GM12865 (cell line): ENCODE measurements at regions not wholly inside any gene's neighbourhood (a gene's known extent, or its start where the extent isn't known, plus 50 kb on each side); places are given as distances from the start of the nearest gene placed in this dataset.

Source experiments
- DNase-seq: peaks from one replicate; pipeline ENCODE4 v3.0.0; 2010; ENCODE audit warnings: low read depth
- H3K4me3 ChIP-seq: 2 replicates; pipeline ENCODE4 v1.5.1; 2011; ENCODE audit warnings: mild to moderate bottlenecking, low read depth, low read length, control low read depth
- CTCF ChIP-seq: IDR thresholded peaks from 2 replicates; pipeline ENCODE4 v1.5.1; 2011; ENCODE audit warnings: low read length, control low read depth, low read depth, inconsistent platforms; ENCODE audit not compliant: insufficient read depth; ENCODE audit errors: missing control alignments

- no peak for TF ChIP-seq CTCF
- DNase-seq = no peak
- H3K4me3 ChIP-seq = no peak overlapping the region
Measured at GRCh38 chr18:40529478-40529877, 1425.6 kb upstream of the PIK3C3 start.

DNA sequence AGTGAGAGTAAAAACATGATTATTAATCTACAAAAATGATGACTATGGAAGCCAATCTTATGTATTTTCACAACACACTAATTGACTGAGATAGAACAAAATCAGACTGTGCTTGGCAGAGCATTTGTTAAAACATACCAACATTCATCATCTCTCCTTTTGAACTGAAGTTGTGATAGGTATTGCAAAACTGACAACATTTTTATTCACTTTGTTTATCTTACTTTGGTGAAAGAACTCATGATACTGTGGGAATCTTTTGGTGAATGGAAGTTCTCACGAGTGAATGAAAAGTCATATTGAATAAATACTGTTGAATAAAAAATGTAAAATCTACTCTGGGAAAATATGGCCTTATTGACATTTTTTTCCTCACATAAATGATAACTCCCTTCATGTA lies 1430.2 kb upstream of the PIK3C3 start:
- no peak for DNase-seq
- no peak overlapping the region for H3K4me3 ChIP-seq
- no peak for TF ChIP-seq CTCF

DNA sequence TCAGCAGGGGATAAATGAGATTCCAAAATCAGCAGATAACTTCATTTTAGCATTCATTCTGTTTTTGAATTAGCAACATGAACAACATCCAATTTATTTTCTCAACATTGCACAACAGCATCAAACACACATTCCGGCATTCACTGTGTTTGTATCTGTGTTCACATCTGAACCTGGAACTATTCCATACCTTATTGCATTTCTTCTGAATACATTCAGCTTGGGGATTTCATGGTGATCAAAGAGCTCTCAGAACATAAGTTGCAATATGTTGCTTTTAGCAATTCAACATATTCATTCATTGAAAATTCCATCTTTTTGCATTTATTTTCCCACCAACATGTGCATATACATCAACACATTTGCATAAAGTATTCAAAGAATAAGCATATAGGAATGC lies 1431.7 kb upstream of the PIK3C3 start:
- TF ChIP-seq CTCF = no peak
- no peak overlapping the region for H3K4me3 ChIP-seq
- DNase-seq = no peak

DNA sequence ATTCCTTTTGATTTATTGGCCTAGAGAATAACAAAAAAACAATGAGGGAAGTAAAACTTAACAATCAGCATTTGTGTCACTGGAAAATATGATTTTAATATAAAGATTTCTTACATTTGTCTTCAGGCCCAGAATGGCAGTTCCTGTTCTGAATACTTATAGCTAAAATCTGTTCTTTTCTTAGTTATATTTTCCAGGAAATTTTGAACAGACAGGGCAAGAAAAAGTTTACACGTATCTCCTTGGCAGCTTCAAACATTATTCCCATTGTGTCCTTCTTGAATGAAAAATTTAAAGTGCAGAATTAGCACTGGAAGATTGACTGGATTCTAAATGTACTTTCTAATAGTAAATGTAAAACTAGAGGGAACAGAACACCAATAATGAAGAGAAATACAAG lies 1454.0 kb upstream of the PIK3C3 start:
- TF ChIP-seq CTCF = no peak

GRCh38 chr18:40494603-40495002 lies 1460.4 kb upstream of the PIK3C3 start:
- no peak for DNase-seq
- no peak for TF ChIP-seq CTCF
- H3K4me3 ChIP-seq = no peak overlapping the region

More for the DNA sequence above, 1454.0 kb upstream of the PIK3C3 start:
- DNase-seq = no peak
- H3K4me3 ChIP-seq = no peak overlapping the region

DNA sequence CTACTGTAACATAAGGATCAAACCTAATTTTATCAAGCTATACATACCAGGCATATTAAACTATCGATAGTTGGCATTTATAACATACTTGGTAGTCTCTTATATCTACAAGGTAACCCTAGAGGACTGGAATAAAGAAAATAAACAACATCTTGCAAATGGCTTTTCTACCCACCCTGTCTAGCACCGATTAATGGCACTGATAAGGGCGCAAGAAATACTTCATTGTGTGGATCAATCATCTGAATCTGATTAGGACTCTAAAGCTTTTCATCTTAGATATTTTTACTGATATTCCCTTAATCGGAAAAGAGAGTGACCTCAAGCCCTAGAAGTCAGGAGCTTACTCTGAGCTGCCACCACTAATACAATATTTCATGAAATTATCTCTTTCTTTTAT lies 1461.7 kb upstream of the PIK3C3 start:
- TF ChIP-seq CTCF = no peak
- H3K4me3 ChIP-seq = no peak overlapping the region
- DNase-seq = no peak

DNA sequence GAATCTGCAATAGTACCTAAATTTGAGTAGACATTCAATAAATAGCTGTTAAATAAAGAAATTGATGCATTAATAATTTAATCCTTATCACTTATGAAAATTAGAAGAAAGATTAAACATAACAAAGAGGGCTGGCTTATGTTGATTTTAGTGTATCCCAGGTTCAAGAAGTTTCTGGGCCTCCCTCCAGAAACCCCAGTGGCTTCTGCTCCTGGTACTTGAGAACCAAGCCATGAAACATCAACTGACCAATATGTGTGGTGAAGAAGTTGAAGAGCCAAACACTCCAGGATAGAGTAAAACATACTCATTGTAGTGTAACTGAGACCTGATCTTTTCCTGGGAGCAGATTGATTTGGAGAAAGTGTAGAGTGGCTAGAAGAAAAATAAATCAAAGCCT lies 1465.7 kb upstream of the PIK3C3 start:
- DNase-seq = no peak
- no peak for TF ChIP-seq CTCF
- no peak overlapping the region for H3K4me3 ChIP-seq
